ENCODE measurements at regions not wholly inside any gene's neighbourhood (a gene's known extent, or its start where the extent isn't known, plus 50 kb on each side); places are given as distances from the start of the nearest gene placed in this dataset.

DNA sequence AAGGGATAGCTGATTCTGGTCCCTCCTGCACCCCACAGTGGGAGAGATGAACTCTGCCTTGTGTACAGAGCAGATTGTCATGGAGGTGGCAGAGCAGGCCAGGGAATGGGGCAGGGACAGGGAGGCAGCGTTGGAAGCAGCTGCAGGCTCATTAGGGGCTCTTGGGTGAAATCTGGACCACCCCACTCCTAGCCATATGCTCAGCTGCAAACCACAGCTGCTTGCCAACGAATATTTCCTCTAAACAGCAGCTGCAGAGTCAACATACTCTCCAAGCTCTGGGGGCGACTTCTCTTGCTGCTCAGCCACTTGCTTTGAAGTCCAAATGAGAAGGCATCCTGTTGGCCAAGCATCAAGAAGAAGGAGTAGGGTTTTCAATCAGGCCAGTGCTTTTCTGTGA, 302.3 kb upstream of the AUTS2 start:
- 78% methylated on average over 3 of the region's 3 CpGs; no CpG with 5 or more reads in 1 of the 2 experiments for WGBS, 2 experiments (ENCODE audit: extremely low coverage in 1 of 2, insufficient coverage in 1 of 2, insufficient read length in 1 of 2, insufficient replicate concordance in 2 of 2, low coverage in 1 of 2, low lambda C conversion rate in 2 of 2, missing lambda C conversion rate in 1 of 2)
- POLR2A ChIA-PET (ENCODE audit: partially characterized antibody) = no interaction called here
- no peak overlapping the region for H3K4me3 ChIP-seq (ENCODE audit: extremely low read depth in 1 of 4, insufficient read depth in 2 of 4, low read depth in 3 of 4, low read length in 4 of 4)
- no peak for TF ChIP-seq EZH2 (IDR thresholded peaks at IDR 0.05; ENCODE audit: low read depth, low read length, severe bottlenecking)
- TF ChIP-seq ASH2L (IDR thresholded peaks at IDR 0.05; ENCODE audit: low read length) = no peak
- no peak for TF ChIP-seq CREB1 (IDR thresholded peaks at IDR 0.05)
- TF ChIP-seq SP1 (IDR thresholded peaks at IDR 0.05; ENCODE audit: low read depth, low read length) = no peak
- TF ChIP-seq KDM1A (IDR thresholded peaks at IDR 0.05; ENCODE audit: borderline replicate concordance, low read length) = no peak
- no peak for TF ChIP-seq NRF1 (IDR thresholded peaks at IDR 0.05; ENCODE audit: low read depth, low read length)
- no peak for TF ChIP-seq KDM4A (IDR thresholded peaks at IDR 0.05; ENCODE audit: low read depth, low read length, severe bottlenecking)
- no peak for TF ChIP-seq JUN (IDR thresholded peaks at IDR 0.05; ENCODE audit: low read depth, low read length)
- TF ChIP-seq TCF12 (IDR thresholded peaks at IDR 0.05; ENCODE audit: low read depth, low read length) = no peak
- TF ChIP-seq RFX5 (IDR thresholded peaks at IDR 0.05; ENCODE audit: borderline replicate concordance, low read depth, low read length) = no peak
- no peak for TF ChIP-seq TAF1 (IDR thresholded peaks at IDR 0.05; ENCODE audit: low read depth, low read length)

More for the DNA sequence above, 302.3 kb upstream of the AUTS2 start:
- no peaks in the 10 kb centered on the region for H3K36me3 ChIP-seq (ENCODE audit: control insufficient read depth in 2 of 4, insufficient read depth in 4 of 4, low read length in 3 of 4)
- no peaks in the 10 kb centered on the region for H3K4me1 ChIP-seq (replicated peaks in 1 of 4; ENCODE audit: control insufficient read depth in 3 of 4, insufficient read depth in 4 of 4, low read length in 3 of 4)
- H2BK120ac ChIP-seq (replicated peaks; ENCODE audit: low read depth, low read length) = no peak overlapping the region
- H4K5ac ChIP-seq (ENCODE audit: insufficient read length, low read depth, low read length) = no peak overlapping the region
- FAIRE-seq (no peak), DNase-seq (ENCODE audit: low read depth in 1 of 2, low spot score in 2 of 2) (no peak)
- no peaks in the 10 kb centered on the region for H3K79me2 ChIP-seq (ENCODE audit: control insufficient read depth in 1 of 2, insufficient read depth in 2 of 2, low read length in 2 of 2)
- no peak overlapping the region for H3K18ac ChIP-seq (ENCODE audit: extremely low read depth, low read length)
- H3K27me3 ChIP-seq (replicated peaks in 1 of 4; ENCODE audit: control insufficient read depth in 3 of 4, extremely low read depth in 1 of 4, insufficient read depth in 3 of 4, low read length in 3 of 4) = no peaks in the 10 kb centered on the region
- H3K4me2 ChIP-seq (ENCODE audit: insufficient read depth in 1 of 2, low read depth in 2 of 2, low read length in 2 of 2) = no peak overlapping the region
- H3K56ac ChIP-seq (replicated peaks; ENCODE audit: insufficient read length, low read depth, low read length) = no peak overlapping the region
- no peak overlapping the region for H2AK5ac ChIP-seq (ENCODE audit: low read depth, low read length)
- H2BK5ac ChIP-seq (ENCODE audit: low read depth, low read length) = no peak overlapping the region
- no peak overlapping the region for H2AFZ ChIP-seq (ENCODE audit: low read length)
- H4K91ac ChIP-seq (replicated peaks; ENCODE audit: insufficient read length, low read length) = no peak overlapping the region
- H2BK20ac ChIP-seq (ENCODE audit: low read length) = no peak overlapping the region
- no peaks in the 10 kb centered on the region for H3K23me2 ChIP-seq (ENCODE audit: low read depth, low read length)
- no peaks in the 10 kb centered on the region for H4K20me1 ChIP-seq (replicated peaks in 1 of 2; ENCODE audit: control insufficient read depth in 1 of 2, insufficient read depth in 2 of 2, low read length in 2 of 2)
- H3K23ac ChIP-seq (ENCODE audit: insufficient read length) = no peak overlapping the region
- no peak overlapping the region for H3K9ac ChIP-seq (replicated peaks in 1 of 4; ENCODE audit: extremely low read depth in 1 of 4, low read depth in 3 of 4, low read length in 3 of 4)
- no peaks in the 10 kb centered on the region for H3K79me1 ChIP-seq (ENCODE audit: low read depth, low read length)
- H3K4ac ChIP-seq (replicated peaks; ENCODE audit: insufficient read length, low read depth, low read length) = no peak overlapping the region
- H3K14ac ChIP-seq (ENCODE audit: insufficient read length) = no peak overlapping the region
- H3K27ac ChIP-seq (ENCODE audit: low read depth, low read length) = no peak overlapping the region
- H4K8ac ChIP-seq (ENCODE audit: extremely low read depth, insufficient read depth, low read length) = no peak overlapping the region
- H2BK12ac ChIP-seq (ENCODE audit: low read depth, low read length) = no peak overlapping the region
- H3K9me3 ChIP-seq (ENCODE audit: insufficient read depth in 2 of 2, low read depth in 1 of 2, low read length in 1 of 2) = no peaks in the 10 kb centered on the region
- CTCF ChIA-PET (ENCODE audit: partially characterized antibody) = interaction anchor here (0.5 to 1.1 kb wide), 2 partner anchors 10 to 1247 kb away, joined by 3 to 4 read pairs; no protein-coding TSS in a partner anchor
- H2BK15ac ChIP-seq (ENCODE audit: low read length) = no peak overlapping the region

All from H1 (cell line).